MCF 10A (cell line): ENCODE measurements at regions not wholly inside any gene's neighbourhood (a gene's known extent, or its start where the extent isn't known, plus 50 kb on each side); places are given as distances from the start of the nearest gene placed in this dataset.

Source experiments
- BruUV-seq: library from RNA; stranded (reverse); fragments of 400-500 nt; replicated peaks from 2 replicates; lab custom pipeline; 2021; lab: Mats Ljungman, UMichigan
- CTCF ChIA-PET: fragments of 300-600 bp; sonication (Branson Sonifier 250); formaldehyde crosslinking; extraction: SDS; loops from one replicate; lab custom pipeline; 2021; ENCODE audit warnings: antibody characterized with exemption, inconsistent platforms; lab: Yijun Ruan, JAX
- POLR2A ChIA-PET: fragments of 300-600, 350-650 bp; sonication (Branson Sonifier 250); formaldehyde crosslinking; extraction: SDS; loops from one replicate; lab custom pipeline; 2020; ENCODE audit warnings: antibody characterized with exemption, inconsistent platforms; lab: Yijun Ruan, JAX
- DNase-seq: peaks from one replicate; pipeline ENCODE4 v3.0.0-alpha.2; 2018; ENCODE audit not compliant: unreplicated experiment
- H3K27ac Mint-ChIP-seq: one replicate; pipeline ENCODE4 v1.8.0; 2022; ENCODE audit warnings: mild to moderate bottlenecking, low read depth, mixed read lengths; ENCODE audit not compliant: unreplicated experiment
- H3K27me3 Mint-ChIP-seq: one replicate; pipeline ENCODE4 v1.8.0; 2022; ENCODE audit warnings: mixed read lengths; ENCODE audit not compliant: insufficient read depth, unreplicated experiment
- H3K36me3 Mint-ChIP-seq: one replicate; pipeline ENCODE4 v1.8.0; 2022; ENCODE audit warnings: mild to moderate bottlenecking, moderate library complexity, mixed read lengths; ENCODE audit not compliant: insufficient read depth, unreplicated experiment
- H3K4me1 Mint-ChIP-seq: one replicate; pipeline ENCODE4 v1.8.0; 2022; ENCODE audit warnings: mixed read lengths; ENCODE audit not compliant: insufficient read depth, unreplicated experiment
- H3K4me3 Mint-ChIP-seq: one replicate; pipeline ENCODE4 v1.8.0; 2022; ENCODE audit warnings: mild to moderate bottlenecking, moderate library complexity, mixed read lengths; ENCODE audit not compliant: unreplicated experiment
- H3K9me3 Mint-ChIP-seq: one replicate; pipeline ENCODE4 v1.8.0; 2022; ENCODE audit warnings: mixed read lengths; ENCODE audit not compliant: unreplicated experiment
- CTCF ChIP-seq: fragments of 200-600 bp; IDR thresholded peaks from one replicate; pipeline ENCODE4 v1.8.0; 2022; ENCODE audit warnings: antibody characterized with exemption, mild to moderate bottlenecking; ENCODE audit not compliant: unreplicated experiment
- intact Hi-C: fragments of 100-400 bp; cut with micrococcal nuclease; formaldehyde crosslinking; loops from 2 replicates; pipeline ENCODE4 v1.14.1; 2022

GRCh38 chr5:29218138-29218537 lies 1975.3 kb upstream of the CDH6 start:
- intact Hi-C loops, result loop anchor here (1.0 to 10.0 kb wide), 2 partner anchors 193 to 315 kb away; no protein-coding TSS in a partner anchor

GRCh38 chr5:29214839-29215238 lies 1978.6 kb upstream of the CDH6 start:
- CTCF ChIA-PET, result interaction anchor here (0.8 kb wide), 1 partner anchor 11 kb away, joined by 3 read pairs; no protein-coding TSS in a partner anchor
- H3K4me1 Mint-ChIP-seq, result no peaks in the 10 kb centered on the region
- no peaks in the 10 kb centered on the region for H3K36me3 Mint-ChIP-seq
- peaks cover 8% of the 10 kb centered on the region for H3K9me3 Mint-ChIP-seq
- no peak overlapping the region for H3K27ac Mint-ChIP-seq
- intact Hi-C loops, result loop anchor here (10.0 kb wide), 1 partner anchor 190 kb away; no protein-coding TSS in a partner anchor
- no peak for TF ChIP-seq CTCF
- DNase-seq, result no peak
- POLR2A ChIA-PET, result no interaction called here
- H3K4me3 Mint-ChIP-seq, result no peak overlapping the region
- H3K27me3 Mint-ChIP-seq, result no peaks in the 10 kb centered on the region
- BruUV-seq, result no TSS peak

More at GRCh38 chr5:29218138-29218537, 1975.3 kb upstream of the CDH6 start:
- Mint-ChIP-seq H3K27ac (no peak overlapping the region), H3K27me3 (no peaks in the 10 kb centered on the region), H3K4me1 (no peaks in the 10 kb centered on the region), H3K4me3 (no peak overlapping the region), H3K36me3 (no peaks in the 10 kb centered on the region), H3K9me3 (peaks cover 3% of the 10 kb centered on the region)
- ChIA-PET POLR2A (interaction anchor here (1.3 kb wide), 1 partner anchor 112 kb away, joined by 4 read pairs; no protein-coding TSS in a partner anchor), CTCF (interaction anchor here (0.6 to 1.1 kb wide), 6 partner anchors 10 to 979 kb away, joined by 3 to 5 read pairs (median 3); no protein-coding TSS in a partner anchor)
- no peak for TF ChIP-seq CTCF
- DNase-seq, result peak; percentile 22
- BruUV-seq, result no TSS peak

- POLR2A ChIA-PET, result no interaction called here
- Mint-ChIP-seq H3K4me1 (no peaks in the 10 kb centered on the region), H3K36me3 (no peaks in the 10 kb centered on the region), H3K27ac (no peak overlapping the region), H3K9me3 (peaks cover 8% of the 10 kb centered on the region), H3K27me3 (no peaks in the 10 kb centered on the region), H3K4me3 (no peak overlapping the region)
- intact Hi-C loops, result loop anchor here (10.0 kb wide), 1 partner anchor 189 kb away; no protein-coding TSS in a partner anchor
- DNase-seq, result no peak
- BruUV-seq, result no TSS peak
- CTCF ChIA-PET, result interaction anchor here (1.2 kb wide), 1 partner anchor 8 kb away, joined by 3 read pairs; no protein-coding TSS in a partner anchor
- no peak for TF ChIP-seq CTCF
These were observed 1980.0 kb upstream of the CDH6 start for GRCh38 chr5:29213475-29213874.

- no TSS peak for BruUV-seq
- H3K27ac Mint-ChIP-seq, result no peak overlapping the region
- H3K9me3 Mint-ChIP-seq, result peaks cover 21% of the 10 kb centered on the region
- no peaks in the 10 kb centered on the region for H3K27me3 Mint-ChIP-seq
- intact Hi-C loops, result no loop called here
- TF ChIP-seq CTCF, result no peak
- ChIA-PET CTCF (interaction anchor here (0.6 to 1.1 kb wide), 3 partner anchors 10 to 34 kb away, joined by 3 to 5 read pairs (median 4); no protein-coding TSS in a partner anchor), POLR2A (interaction anchor here (1.5 kb wide), 1 partner anchor 10 kb away, joined by 5 read pairs; no protein-coding TSS in a partner anchor)
- no peak overlapping the region for H3K4me3 Mint-ChIP-seq
- no peaks in the 10 kb centered on the region for H3K36me3 Mint-ChIP-seq
- DNase-seq, result peak; percentile 68
- peaks cover 10% of the 10 kb centered on the region for H3K4me1 Mint-ChIP-seq
These were observed 1985.5 kb upstream of the CDH6 start for GRCh38 chr5:29208024-29208423.
